Stimulated activated naive B cell treated with anti-CD40 and anti-IgM and Interleukin-4, amounts not matched to agents 10 μg/mL and 1 μg/mL and 100 μg/mL, for 72 hours (primary cell): ENCODE measurements at regions not wholly inside any gene's neighbourhood (a gene's known extent, or its start where the extent isn't known, plus 50 kb on each side); places are given as distances from the start of the nearest gene placed in this dataset.

Source experiments
- ATAC-seq, 2 donors: fragments of 150-1000 bp; cut with Tn5 transposase; replicated peaks; 2 replicates each; pipeline ENCODE4 v1.10.0; 2021; ENCODE audit warnings: moderate library complexity in 1 of 2
- DNase-seq: peaks from one replicate; pipeline ENCODE4 v3.0.0; 2021
- H3K27ac Mint-ChIP-seq: one replicate; pipeline ENCODE4 v1.8.0; 2022; ENCODE audit warnings: mild to moderate bottlenecking, mixed read lengths
- H3K27me3 Mint-ChIP-seq, 2 donors: one replicate each; pipeline ENCODE4 v1.8.0; 2022; ENCODE audit warnings: mixed read lengths in 2 of 2
- H3K36me3 Mint-ChIP-seq, 2 donors: one replicate each; pipeline ENCODE4 v1.8.0; 2022; ENCODE audit warnings: mixed read lengths in 2 of 2, mild to moderate bottlenecking in 1 of 2
- H3K4me1 Mint-ChIP-seq, 2 donors: one replicate each; pipeline ENCODE4 v1.8.0; 2022; ENCODE audit warnings: mixed read lengths in 2 of 2, mild to moderate bottlenecking in 1 of 2
- H3K4me3 Mint-ChIP-seq, 2 donors: one replicate each; pipeline ENCODE4 v1.8.0; 2022; ENCODE audit warnings: mild to moderate bottlenecking in 2 of 2, mixed read lengths in 2 of 2, moderate library complexity in 1 of 2
- H3K9me3 Mint-ChIP-seq, 2 donors: one replicate each; pipeline ENCODE4 v1.8.0; 2022; ENCODE audit warnings: mixed read lengths in 2 of 2, mild to moderate bottlenecking in 1 of 2

GRCh38 chr1:82621076-82621475, 820.3 kb downstream of the ADGRL2 start:
- no peaks in the 10 kb centered on the region for H3K36me3 Mint-ChIP-seq
- ATAC-seq (no peak), DNase-seq (no peak)
- no peak overlapping the region for H3K4me3 Mint-ChIP-seq
- no peaks in the 10 kb centered on the region for H3K27me3 Mint-ChIP-seq
- H3K4me1 Mint-ChIP-seq = no peaks in the 10 kb centered on the region
- H3K27ac Mint-ChIP-seq = no peak overlapping the region
- peaks cover 0 to 1% of the 10 kb centered on the region in 2 donors for H3K9me3 Mint-ChIP-seq

- H3K27me3 Mint-ChIP-seq = no peaks in the 10 kb centered on the region
- no peaks in the 10 kb centered on the region for H3K4me1 Mint-ChIP-seq
- H3K9me3 Mint-ChIP-seq = peaks cover 0 to 2% of the 10 kb centered on the region in 2 donors
- H3K36me3 Mint-ChIP-seq = no peaks in the 10 kb centered on the region
- ATAC-seq (no peak), DNase-seq (no peak)
- no peak overlapping the region for H3K27ac Mint-ChIP-seq
- H3K4me3 Mint-ChIP-seq = no peak overlapping the region
Observed at GRCh38 chr1:82614090-82614489, 813.4 kb downstream of the ADGRL2 start.

- Mint-ChIP-seq H3K9me3 (peaks cover 0 to 2% of the 10 kb centered on the region in 2 donors), H3K4me3 (no peak overlapping the region), H3K27me3 (no peaks in the 10 kb centered on the region), H3K36me3 (no peaks in the 10 kb centered on the region), H3K27ac (no peak overlapping the region), H3K4me1 (no peaks in the 10 kb centered on the region)
- ATAC-seq (no peak), DNase-seq (no peak)
Observed at GRCh38 chr1:82612986-82613385, 812.3 kb downstream of the ADGRL2 start.

GRCh38 chr1:82606546-82606945, 805.8 kb downstream of the ADGRL2 start:
- no peak for ATAC-seq

GRCh38 chr1:82604524-82604923, 803.8 kb downstream of the ADGRL2 start:
- no peak for ATAC-seq
- Mint-ChIP-seq H3K4me1 (no peaks in the 10 kb centered on the region), H3K4me3 (no peak overlapping the region), H3K9me3 (no peaks in the 10 kb centered on the region), H3K27ac (no peak overlapping the region), H3K27me3 (no peaks in the 10 kb centered on the region), H3K36me3 (no peaks in the 10 kb centered on the region)
- DNase-seq = no peak

More at GRCh38 chr1:82606546-82606945, 805.8 kb downstream of the ADGRL2 start:
- H3K36me3 Mint-ChIP-seq = no peaks in the 10 kb centered on the region
- no peaks in the 10 kb centered on the region for H3K27me3 Mint-ChIP-seq
- H3K27ac Mint-ChIP-seq = no peak overlapping the region
- H3K4me1 Mint-ChIP-seq = no peaks in the 10 kb centered on the region
- no peak overlapping the region for H3K4me3 Mint-ChIP-seq
- DNase-seq = no peak
- peaks cover 0 to 2% of the 10 kb centered on the region in 2 donors for H3K9me3 Mint-ChIP-seq

GRCh38 chr1:82600314-82600713, 799.6 kb downstream of the ADGRL2 start:
- H3K27me3 Mint-ChIP-seq = no peaks in the 10 kb centered on the region
- H3K9me3 Mint-ChIP-seq = no peaks in the 10 kb centered on the region
- H3K27ac Mint-ChIP-seq = no peak overlapping the region
- peaks cover 0 to 5% of the 10 kb centered on the region in 2 donors for H3K4me1 Mint-ChIP-seq
- ATAC-seq = no peak
- DNase-seq = no peak
- H3K36me3 Mint-ChIP-seq = no peaks in the 10 kb centered on the region
- no peak overlapping the region for H3K4me3 Mint-ChIP-seq

- Mint-ChIP-seq H3K36me3 (no peaks in the 10 kb centered on the region), H3K4me1 (peaks cover 0 to 5% of the 10 kb centered on the region in 2 donors), H3K27me3 (no peaks in the 10 kb centered on the region), H3K27ac (no peak overlapping the region), H3K4me3 (no peak overlapping the region), H3K9me3 (no peaks in the 10 kb centered on the region)
- DNase-seq (no peak), ATAC-seq (no peak)
Observed at GRCh38 chr1:82598812-82599211, 798.1 kb downstream of the ADGRL2 start.

GRCh38 chr1:82598337-82598736, 797.6 kb downstream of the ADGRL2 start:
- no peaks in the 10 kb centered on the region for H3K36me3 Mint-ChIP-seq
- H3K27ac Mint-ChIP-seq = no peak overlapping the region
- no peak overlapping the region for H3K4me3 Mint-ChIP-seq
- no peaks in the 10 kb centered on the region for H3K27me3 Mint-ChIP-seq
- no peak for DNase-seq
- H3K9me3 Mint-ChIP-seq = no peaks in the 10 kb centered on the region
- H3K4me1 Mint-ChIP-seq = peaks cover 0 to 5% of the 10 kb centered on the region in 2 donors
- ATAC-seq = no peak

- no peak for DNase-seq
- Mint-ChIP-seq H3K9me3 (no peaks in the 10 kb centered on the region), H3K27me3 (no peaks in the 10 kb centered on the region), H3K4me1 (peaks cover 0 to 5% of the 10 kb centered on the region in 2 donors), H3K4me3 (no peak overlapping the region), H3K36me3 (no peaks in the 10 kb centered on the region), H3K27ac (no peak overlapping the region)
- ATAC-seq = no peak
Observed at GRCh38 chr1:82597649-82598048, 796.9 kb downstream of the ADGRL2 start.

GRCh38 chr1:82597141-82597540, 796.4 kb downstream of the ADGRL2 start:
- Mint-ChIP-seq H3K4me1 (peaks cover 0 to 5% of the 10 kb centered on the region in 2 donors), H3K4me3 (no peak overlapping the region), H3K27me3 (no peaks in the 10 kb centered on the region), H3K9me3 (no peaks in the 10 kb centered on the region), H3K27ac (no peak overlapping the region), H3K36me3 (no peaks in the 10 kb centered on the region)
- no peak for ATAC-seq
- no peak for DNase-seq

GRCh38 chr1:82593561-82593960, 792.8 kb downstream of the ADGRL2 start:
- no peaks in the 10 kb centered on the region for H3K4me1 Mint-ChIP-seq
- H3K36me3 Mint-ChIP-seq = no peaks in the 10 kb centered on the region
- H3K27ac Mint-ChIP-seq = no peak overlapping the region
- no peak for ATAC-seq
- H3K27me3 Mint-ChIP-seq = no peaks in the 10 kb centered on the region
- DNase-seq = no peak
- no peak overlapping the region for H3K4me3 Mint-ChIP-seq
- peaks cover 0 to 1% of the 10 kb centered on the region in 2 donors for H3K9me3 Mint-ChIP-seq

- no peak for ATAC-seq
- Mint-ChIP-seq H3K4me1 (no peaks in the 10 kb centered on the region), H3K27me3 (no peaks in the 10 kb centered on the region), H3K4me3 (no peak overlapping the region), H3K27ac (no peak overlapping the region), H3K9me3 (peaks cover 0 to 1% of the 10 kb centered on the region in 2 donors), H3K36me3 (no peaks in the 10 kb centered on the region)
- DNase-seq = no peak
Observed at GRCh38 chr1:82589588-82589987, 788.9 kb downstream of the ADGRL2 start.

- Mint-ChIP-seq H3K4me3 (no peak overlapping the region), H3K36me3 (no peaks in the 10 kb centered on the region), H3K27ac (no peak overlapping the region), H3K27me3 (no peaks in the 10 kb centered on the region), H3K9me3 (peaks cover 0 to 1% of the 10 kb centered on the region in 2 donors), H3K4me1 (no peaks in the 10 kb centered on the region)
- DNase-seq = no peak
- no peak for ATAC-seq
Observed at GRCh38 chr1:82587371-82587770, 786.6 kb downstream of the ADGRL2 start.

GRCh38 chr1:82586473-82586872, 785.7 kb downstream of the ADGRL2 start:
- no peak overlapping the region for H3K4me3 Mint-ChIP-seq
- H3K27me3 Mint-ChIP-seq = no peaks in the 10 kb centered on the region
- no peaks in the 10 kb centered on the region for H3K36me3 Mint-ChIP-seq
- ATAC-seq = peak; percentile 39 to 72
- H3K27ac Mint-ChIP-seq = no peak overlapping the region
- no peaks in the 10 kb centered on the region for H3K4me1 Mint-ChIP-seq
- peaks cover 0 to 1% of the 10 kb centered on the region in 2 donors for H3K9me3 Mint-ChIP-seq
- no peak for DNase-seq

GRCh38 chr1:82582347-82582746, 781.6 kb downstream of the ADGRL2 start:
- Mint-ChIP-seq H3K27me3 (no peaks in the 10 kb centered on the region), H3K4me3 (no peak overlapping the region), H3K27ac (no peak overlapping the region), H3K4me1 (no peaks in the 10 kb centered on the region), H3K9me3 (no peaks in the 10 kb centered on the region), H3K36me3 (no peaks in the 10 kb centered on the region)
- ATAC-seq (no peak), DNase-seq (no peak)

GRCh38 chr1:82578086-82578726, 777.5 kb downstream of the ADGRL2 start:
- no peaks in the 10 kb centered on the region for H3K36me3 Mint-ChIP-seq
- DNase-seq (no peak), ATAC-seq (no peak)
- no peaks in the 10 kb centered on the region for H3K27me3 Mint-ChIP-seq
- H3K9me3 Mint-ChIP-seq = no peaks in the 10 kb centered on the region
- no peak overlapping the region for H3K27ac Mint-ChIP-seq
- H3K4me1 Mint-ChIP-seq = no peaks in the 10 kb centered on the region
- no peak overlapping the region for H3K4me3 Mint-ChIP-seq
